COLO668 (cell line): ENCODE measurements at regions not wholly inside any gene's neighbourhood (a gene's known extent, or its start where the extent isn't known, plus 50 kb on each side); places are given as distances from the start of the nearest gene placed in this dataset.
"Not testable (repeated sequence)": the region's sequence is repeated elsewhere in the genome, so short reads cannot be mapped to it uniquely, and the experiment has no call there.

Source experiments
- DNase-seq: peaks from one replicate; lab custom pipeline; 2025; ENCODE audit not compliant: unreplicated experiment; lab: John Stamatoyannopoulos, UW

DNA sequence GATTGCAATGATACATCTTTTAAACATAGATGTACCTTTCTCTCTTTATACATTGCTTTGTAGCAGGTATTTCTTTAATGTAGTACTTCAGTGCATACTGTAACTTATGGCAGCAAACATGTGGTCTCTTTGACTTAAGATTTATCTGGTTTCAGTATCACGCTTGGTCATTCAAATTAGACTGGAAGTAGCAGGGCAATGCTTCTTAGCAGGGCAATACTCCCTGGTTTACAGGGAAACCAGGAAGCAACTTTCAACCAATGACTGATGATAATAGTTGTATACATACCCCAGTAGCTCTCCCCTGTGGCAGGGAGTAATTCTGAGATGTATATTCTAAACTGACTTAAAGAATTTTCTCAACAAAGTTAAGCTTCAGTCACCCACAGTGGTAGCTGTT lies 761.1 kb upstream of the CDH10 start:
- DNase-seq = no peak

DNA sequence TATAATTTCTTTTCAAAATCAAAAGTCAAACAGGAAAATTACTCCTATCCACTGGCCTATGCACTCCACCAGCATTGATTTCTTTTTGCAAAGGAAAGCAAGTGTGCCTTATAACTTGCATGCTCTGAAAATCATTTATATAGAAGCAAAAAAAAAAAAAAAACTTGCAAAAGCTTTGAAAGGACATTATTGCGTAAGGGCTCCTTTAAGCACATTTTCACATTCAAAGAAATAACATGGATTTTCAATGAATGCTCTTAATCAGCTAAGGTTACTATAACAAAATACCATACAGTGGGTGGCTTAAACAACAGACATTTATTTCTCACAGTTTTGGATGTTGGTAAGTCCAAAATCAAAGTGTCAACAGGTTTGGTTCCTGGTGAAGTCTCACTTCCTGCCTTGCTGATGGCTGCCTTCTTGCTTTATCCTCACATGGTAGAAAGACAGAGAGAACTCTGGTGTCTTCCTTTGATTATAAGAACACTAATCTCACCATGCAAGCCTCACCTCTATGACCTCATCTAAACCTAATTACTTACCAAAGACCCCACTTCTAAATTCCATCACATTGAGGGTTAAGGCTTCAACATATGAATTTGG lies 755.2 kb upstream of the CDH10 start:
- no peak for DNase-seq

DNA sequence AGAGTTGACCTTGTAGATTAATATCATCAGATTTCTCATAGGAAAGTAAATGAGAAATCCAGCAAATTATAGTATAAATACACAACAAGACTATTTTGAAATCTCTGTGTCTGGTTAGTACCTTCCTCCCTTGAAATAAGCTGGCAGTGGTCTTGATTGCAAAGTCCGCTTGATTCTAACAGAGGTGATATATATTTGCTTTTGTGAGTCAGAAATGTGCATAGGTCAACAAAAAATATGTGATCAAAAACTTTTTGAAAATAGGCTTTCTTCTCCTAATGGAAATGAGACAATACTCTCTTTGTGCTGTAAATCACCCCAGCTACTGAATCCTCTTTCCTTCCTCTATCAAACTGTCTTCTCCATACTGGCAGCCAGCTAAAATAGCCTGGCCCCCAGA lies 749.2 kb upstream of the CDH10 start:
- no peak for DNase-seq

DNA sequence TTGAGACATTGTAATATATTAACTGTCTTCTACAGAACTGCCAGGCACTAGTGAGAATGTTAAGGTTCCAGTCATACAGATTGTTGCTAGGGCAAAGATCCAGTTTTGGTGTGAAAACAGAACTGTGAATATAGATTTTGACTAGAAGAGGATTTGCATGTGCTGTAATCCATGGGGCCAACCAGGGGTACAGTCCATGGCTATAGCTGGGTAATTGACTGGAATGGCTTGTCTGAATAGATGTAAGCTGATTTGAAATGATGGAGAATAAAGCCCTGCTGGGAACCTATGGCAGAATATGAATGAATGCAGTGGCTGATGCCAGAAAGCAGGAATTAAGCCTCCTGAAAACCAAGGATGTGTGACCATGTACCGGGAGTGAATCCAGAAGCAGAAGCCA lies 748.5 kb upstream of the CDH10 start:
- no peak for DNase-seq

DNA sequence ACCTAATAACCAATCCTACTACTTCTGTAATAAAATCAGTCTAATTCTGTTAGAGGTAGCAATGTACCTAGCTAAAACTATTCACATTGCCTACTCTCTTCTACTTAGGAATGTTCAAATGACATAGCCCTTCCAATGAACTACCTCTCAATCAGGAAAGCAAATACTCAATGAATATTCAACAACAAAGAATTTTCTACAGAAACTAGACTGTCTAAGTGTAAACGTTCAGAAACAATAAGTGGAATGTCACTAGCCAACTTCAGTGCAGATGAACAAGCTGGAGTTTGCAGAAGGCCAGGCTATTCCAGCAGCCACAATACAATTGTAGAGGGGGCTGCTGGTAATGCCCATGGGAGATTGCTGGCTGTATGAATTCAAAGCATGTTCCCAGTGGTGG lies 743.2 kb upstream of the CDH10 start:
- no peak for DNase-seq

DNA sequence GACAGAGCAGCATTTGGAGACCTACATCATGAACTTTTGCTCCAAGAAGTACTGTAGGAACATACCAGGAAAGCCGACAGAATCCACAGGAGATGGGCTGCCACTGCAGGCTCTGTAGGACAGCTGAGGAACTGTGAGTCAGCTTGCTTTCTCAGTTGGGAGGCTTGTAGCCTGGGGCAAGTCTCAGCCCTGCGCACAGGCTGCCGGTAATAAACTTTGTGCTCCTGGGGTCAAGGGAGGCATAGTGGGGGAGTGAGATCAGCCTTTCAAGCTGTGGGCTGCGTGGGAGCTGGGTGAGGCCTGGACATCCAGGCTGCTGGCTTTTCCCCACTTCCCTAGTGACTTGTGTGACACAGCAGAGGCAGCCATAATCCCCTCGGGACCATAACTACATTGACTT lies 718.0 kb upstream of the CDH10 start:
- no peak for DNase-seq

DNA sequence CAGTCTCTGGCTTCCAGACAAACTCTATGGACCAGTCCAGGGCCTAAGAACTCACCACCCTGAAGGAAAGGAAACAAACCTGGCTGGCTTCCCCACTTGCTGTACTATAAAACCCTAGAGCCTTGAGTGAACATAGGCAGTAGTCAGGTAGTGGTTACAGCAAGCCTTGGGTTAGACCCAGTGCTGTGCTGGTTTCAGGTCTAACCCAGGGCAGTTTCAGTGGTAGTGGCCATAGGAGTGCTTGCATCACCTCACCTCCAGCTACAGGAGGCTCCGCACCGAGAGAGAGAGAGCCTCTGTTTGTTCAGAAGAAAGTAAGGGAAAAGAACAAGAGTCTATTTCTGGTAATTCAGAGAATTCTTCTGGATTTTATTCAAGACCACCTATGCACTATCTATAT lies 714.1 kb upstream of the CDH10 start:
- no peak for DNase-seq

DNA sequence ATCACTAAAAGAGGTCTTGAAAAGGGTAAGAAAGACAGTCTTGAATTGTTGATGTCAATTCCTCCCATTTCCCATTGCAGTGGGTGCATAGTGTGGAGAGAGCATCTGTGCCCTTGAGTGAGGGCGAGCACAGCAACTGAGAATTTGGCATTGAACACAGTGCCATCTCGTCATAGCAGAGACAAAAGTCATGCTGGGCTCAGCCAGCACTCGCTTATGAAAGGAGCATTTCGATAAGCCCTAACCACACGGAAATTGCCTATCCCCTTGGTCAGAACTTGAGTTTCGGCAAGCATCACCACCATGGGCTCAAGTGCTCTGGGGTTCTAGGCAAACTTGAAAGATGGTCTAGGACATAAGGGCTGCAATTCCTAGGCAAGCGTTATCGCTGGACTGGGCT lies 712.8 kb upstream of the CDH10 start:
- no peak for DNase-seq

DNA sequence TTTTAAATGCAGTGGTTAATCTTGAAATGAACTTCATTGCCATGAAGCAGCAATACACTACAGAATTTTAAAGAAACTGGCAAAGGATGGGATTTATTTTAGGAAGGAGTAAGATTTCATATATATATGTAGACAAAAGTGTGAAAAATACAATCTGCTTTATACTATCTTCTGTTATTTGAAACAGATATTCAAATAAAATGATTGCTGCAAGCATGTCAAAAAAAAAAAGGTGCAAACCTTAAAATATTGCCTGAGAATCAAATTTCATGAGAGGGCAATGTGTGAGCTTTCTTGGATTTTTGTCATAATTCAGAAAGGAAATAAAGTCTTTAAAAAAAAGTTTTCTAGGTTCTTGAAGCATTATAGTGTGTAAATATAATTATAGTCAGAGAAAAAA lies 705.0 kb upstream of the CDH10 start:
- DNase-seq = no peak

DNA sequence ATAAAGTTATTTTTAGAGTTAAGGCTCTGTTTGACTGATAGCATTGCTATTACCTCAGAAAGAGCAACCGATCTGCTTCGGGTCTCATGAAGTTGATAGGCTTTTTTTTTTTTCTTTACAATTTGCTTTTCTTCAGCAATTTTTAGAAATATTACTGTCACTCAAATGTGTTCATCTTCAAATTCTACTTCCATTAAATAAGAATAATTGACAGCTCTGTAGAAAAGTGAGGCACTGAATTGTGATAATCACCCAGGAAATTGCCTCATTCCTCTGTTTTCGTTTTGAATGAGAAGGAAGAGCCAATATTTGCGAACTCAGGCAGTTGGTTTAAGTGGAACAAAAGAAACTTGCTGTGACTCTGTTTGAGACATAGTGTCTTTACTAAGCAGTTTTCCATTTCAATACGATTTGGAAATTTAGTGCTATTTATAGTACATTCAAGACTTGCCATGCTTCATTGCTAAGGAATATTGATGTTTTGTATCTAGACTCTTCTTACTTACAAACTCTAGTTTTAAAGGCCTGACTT lies 700.5 kb upstream of the CDH10 start:
- DNase-seq = no peak

DNA sequence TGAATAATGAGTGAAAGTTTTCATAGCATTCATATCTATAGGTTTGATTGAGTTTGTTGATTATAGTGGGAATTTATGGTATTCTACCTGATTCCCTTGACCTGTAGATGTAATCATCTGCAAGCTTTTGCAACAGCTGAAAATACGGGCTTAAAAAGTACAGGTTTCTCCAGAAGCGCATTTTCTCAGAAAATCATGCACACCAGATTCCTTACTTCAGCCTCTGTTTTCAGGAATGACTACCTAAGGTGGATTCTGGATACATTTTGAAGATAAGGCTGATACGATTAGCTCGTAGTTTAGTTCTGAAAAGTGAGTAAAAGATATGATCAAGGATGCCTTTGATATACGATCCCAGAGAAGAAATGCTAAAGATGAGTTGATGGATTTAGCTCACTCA lies 694.8 kb upstream of the CDH10 start:
- DNase-seq = no peak

DNA sequence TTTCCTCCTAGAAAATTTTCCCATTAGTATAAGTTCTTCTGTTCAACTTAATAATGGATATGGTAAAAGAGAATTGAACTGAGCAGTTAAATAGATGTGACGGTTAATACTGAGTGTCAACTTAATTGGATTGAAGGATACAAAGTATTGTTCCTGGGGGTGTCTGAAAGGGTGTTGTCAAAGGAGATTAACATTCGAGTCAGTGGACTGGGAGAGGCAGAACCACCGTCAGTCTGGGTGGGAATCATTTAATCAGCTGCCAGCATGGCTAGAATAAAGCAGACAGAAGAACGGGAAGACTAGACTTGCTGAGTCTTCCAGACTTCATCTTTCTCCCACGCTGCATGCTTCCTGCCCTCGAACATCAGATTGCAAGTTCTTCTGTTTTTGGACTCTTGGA lies 689.6 kb upstream of the CDH10 start:
- no peak for DNase-seq

DNA sequence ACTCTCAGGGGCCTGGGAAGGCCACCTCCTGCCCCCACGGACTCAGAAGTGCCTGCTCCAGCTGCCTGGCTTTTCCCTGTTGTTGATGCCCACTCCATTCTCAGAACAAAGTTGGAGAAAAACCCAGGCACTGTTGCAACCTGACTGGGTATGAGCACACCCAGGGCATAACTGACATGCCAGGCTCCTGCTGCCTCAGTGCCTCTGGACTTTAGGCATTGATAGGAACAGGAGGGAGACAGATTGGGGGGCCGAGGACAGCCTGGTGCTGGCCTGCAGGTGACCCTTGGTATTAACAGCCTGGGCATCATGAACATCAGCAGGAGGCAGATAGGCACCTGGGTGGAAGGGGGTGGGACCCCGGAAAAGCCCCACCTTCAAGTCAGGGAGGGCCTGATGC lies 685.9 kb upstream of the CDH10 start:
- no peak for DNase-seq

DNA sequence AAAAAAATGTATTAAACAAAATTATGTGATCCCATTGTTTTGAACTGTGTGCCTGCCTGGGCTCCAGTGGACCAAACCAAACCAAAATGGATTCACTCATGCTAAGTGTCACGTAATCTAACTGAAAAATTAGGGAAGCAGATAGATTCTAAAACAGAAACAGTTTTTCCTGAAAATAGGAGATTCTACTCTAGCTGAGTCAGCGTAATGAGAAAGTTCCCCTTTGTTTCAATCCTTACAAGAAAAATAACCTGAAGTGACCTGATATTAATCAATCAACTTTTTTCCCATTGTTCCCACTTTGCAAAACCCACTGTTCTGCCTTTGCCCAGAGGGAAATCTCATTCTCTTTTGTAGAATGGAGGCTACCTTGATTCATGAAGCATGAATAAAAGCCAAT lies 682.4 kb upstream of the CDH10 start:
- no peak for DNase-seq

DNA sequence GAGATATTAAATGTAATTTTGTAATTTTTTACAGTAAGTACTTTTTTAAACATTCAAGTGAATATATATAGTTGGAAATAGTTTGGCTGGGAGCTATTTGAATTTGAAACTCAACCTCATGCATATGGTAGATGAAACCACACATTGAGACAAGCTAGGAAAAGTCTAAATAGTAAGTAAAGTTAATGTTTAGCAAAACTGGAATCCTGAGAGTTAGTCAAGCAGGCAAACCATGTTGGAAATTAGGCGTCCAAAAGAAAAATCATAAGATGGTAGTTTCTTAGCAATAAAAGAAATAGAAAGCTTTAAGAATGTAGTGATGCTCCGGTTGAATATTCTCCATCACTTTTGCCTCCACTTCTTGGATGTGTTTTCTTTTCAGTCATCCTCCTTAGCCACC lies 657.1 kb upstream of the CDH10 start:
- no peak for DNase-seq

DNA sequence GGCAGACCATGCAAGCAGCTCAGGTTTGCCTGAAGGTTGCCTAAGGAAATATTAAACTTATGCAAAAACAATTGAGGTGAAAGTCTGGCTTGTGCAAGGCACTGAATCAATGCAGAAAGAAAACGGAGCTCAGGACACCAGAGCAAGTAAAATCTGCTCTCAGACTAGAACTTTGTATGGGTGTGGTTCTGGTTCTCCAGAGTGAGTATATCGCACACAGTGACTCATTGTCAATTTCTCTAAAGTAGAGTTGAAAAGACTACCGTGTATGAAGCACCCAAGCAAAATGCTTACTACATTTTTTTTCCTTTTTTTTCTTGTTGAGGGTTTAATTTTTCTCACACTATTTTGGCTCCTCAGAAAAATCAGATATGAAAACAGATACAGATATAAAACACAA lies 650.3 kb upstream of the CDH10 start:
- DNase-seq = no peak

DNA sequence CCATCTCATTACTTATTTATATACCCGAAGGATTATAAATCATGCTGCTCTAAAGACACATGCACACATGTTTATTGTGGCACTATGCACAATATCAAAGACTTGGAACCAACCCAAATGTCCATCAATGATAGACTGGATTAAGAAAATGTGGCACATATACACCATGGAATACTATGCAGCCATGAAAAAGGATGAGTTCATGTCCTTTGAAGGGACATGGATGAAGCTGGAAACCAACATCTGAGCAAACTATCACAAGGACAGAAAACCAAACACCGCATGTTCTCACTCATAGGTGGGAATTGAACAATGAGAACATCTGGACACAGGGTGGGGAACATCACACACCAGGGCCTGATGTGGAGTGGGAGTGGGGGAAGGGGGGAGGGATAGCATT lies 645.0 kb upstream of the CDH10 start:
- DNase-seq = not testable (repeated sequence)

DNA sequence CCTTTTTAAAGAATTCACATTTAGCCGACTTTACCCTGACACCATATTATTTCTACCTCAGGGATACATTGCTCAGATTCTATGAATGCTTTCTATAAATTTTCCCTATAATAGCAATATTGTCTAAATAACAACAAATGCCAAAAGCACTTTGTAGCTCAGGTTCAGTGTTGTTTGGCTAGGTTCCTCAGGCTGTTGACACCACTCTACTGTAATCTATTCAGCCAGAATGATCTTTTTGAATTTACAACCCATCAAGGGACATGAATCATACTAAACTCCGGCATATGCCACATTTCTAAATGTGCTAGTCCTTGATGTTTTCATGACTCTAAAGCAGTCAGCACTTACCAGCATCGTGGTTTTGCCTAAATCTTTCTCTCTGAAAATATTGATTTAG lies 641.5 kb upstream of the CDH10 start:
- DNase-seq = no peak

DNA sequence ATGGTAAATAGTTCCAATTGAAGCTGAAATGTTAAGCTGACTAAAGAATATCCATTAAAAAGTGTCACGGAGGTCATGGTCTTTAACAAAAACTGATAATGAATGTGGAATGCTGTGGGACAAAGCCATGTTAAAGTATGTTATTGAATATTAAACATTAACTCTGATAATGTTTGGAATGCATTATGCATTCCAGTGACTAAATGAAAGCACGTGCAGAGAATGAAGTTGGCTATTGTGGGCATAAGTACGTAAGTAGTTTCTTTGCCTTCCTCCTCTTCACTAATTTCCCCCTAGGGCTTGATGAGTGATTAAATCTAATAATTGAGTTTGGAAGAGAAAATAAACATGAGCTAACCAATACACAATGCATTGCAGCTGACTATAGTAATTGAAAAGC lies 640.4 kb upstream of the CDH10 start:
- no peak for DNase-seq

DNA sequence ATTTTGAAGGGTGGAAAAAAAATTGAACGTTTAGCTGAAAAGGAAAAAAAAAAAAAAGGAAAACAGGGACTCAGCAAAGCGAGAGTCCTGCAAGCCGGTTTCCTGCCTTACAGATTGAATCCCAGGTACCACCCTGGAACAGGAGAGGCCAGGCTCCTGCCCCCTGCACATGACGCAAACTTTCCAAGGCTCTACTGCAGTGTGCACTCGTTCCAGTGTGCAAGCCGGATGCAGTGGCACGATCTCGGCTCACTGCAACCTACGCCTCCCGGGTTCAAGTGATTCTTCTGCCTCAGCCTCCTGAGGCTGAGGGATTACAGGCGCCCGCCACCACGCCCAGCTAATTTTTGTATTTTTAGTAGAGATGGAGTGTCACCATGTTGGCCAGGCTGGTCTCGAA lies 618.7 kb upstream of the CDH10 start:
- DNase-seq = not testable (repeated sequence)

DNA sequence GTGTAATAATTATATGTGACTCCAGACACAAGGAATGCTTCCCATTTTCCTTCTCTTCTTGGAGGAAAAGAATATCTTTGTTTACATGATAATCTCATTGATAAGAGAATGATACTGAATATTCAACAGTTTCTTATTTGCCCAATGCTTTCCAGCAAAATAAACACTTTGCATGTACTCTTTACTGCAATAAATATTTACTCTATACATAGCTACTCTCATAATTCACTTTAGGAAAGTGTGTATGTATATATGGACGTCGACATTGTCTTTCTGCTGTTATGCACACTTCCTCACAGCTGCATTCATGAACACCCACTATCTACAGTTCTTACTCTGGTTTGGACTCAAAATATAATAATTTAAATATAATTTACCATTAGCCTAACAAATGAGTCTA lies 617.4 kb upstream of the CDH10 start:
- DNase-seq = no peak

DNA sequence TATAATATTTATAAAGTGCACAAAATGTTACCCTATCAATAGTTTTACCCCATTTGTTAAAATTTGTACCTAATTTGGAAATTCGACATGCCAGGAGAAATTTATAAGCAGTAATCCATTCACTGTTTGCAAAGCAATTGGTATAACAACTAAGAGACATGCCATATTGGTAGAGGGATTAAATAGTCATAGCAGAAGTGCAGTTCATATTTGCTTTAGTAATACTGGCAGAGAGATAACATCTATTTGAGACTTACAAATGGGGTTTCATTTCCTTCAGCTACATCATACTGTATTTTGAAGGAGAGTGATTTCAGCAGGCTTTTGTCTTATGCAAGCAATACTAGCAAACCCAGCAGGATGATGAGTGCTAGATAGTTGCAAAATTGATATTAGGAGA lies 610.4 kb upstream of the CDH10 start:
- no peak for DNase-seq

DNA sequence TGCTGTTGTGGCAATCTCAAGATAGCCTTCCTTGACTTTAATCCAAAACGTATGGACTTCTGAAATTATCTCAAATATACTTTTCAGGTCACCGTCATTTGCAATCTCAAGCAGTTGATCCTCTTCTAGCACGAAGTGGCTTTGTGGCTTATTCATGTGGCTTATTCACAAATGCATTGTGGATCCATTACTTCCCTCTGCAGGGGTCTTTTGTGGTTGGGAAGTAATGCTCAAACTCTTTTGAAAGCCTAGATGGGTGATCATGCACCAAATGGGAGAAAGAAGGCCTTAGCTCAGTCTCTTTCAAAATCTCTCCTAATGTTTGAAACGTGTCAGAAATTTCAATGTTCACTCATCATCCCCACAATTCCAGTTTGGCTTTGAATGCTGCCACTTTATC lies 597.2 kb upstream of the CDH10 start:
- no peak for DNase-seq

DNA sequence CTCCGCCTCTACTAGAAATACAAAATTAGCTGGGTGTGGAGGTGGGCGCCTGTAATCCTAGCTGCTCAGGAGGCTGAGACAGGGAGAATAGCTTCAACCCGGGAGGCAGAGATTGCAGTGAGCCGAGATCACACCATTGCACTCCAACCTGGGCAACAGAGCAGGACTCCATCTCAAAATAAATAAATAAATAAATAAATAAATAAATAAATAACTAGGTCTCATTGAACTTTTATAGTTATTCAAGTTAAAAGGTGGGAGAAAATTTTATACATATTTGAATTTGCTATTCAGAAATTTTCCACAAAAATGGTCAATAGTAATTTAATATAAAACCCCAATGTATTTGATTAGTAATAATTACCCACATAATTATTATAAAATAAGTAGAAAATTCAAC lies 593.9 kb upstream of the CDH10 start:
- DNase-seq = not testable (repeated sequence)
